ENCODE measurements at regions not wholly inside any gene's neighbourhood (a gene's known extent, or its start where the extent isn't known, plus 50 kb on each side); places are given as distances from the start of the nearest gene placed in this dataset.

- H3K14ac ChIP-seq (replicated peaks; ENCODE audit: low read depth, low read length), result no peak overlapping the region
- CTCF ChIA-PET, result no interaction called here
- dilution Hi-C loops (cut with HindIII; ENCODE audit: low sequenced_read_pairs, unreplicated experiment), result no loop called here
Measured at GRCh38 chr22:48513929-48514328, 1313.7 kb downstream of the BRD1 start.

More at GRCh38 chr22:48513929-48514328, 1313.7 kb downstream of the BRD1 start:
- Histone ChIP-seq H3K18ac (ENCODE audit: low read depth, low read length) (no peak overlapping the region), H3K36me3 (ENCODE audit: control insufficient read depth, insufficient read depth, low read length) (no peaks in the 10 kb centered on the region), H3K4ac (ENCODE audit: low read depth, low read length) (no peak overlapping the region), H2AFZ (replicated peaks; ENCODE audit: low read length, poor library complexity) (no peak overlapping the region), H2BK5ac (ENCODE audit: low read depth, low read length, poor library complexity, severe bottlenecking) (no peak overlapping the region), H3K4me2 (ENCODE audit: low read depth, low read length) (no peak overlapping the region), H3K9me1 (ENCODE audit: insufficient read depth, low read length) (no peaks in the 10 kb centered on the region), H3K23ac (ENCODE audit: low read depth, low read length) (no peak overlapping the region), H4K5ac (ENCODE audit: low read depth, low read length) (no peak overlapping the region), H2BK120ac (ENCODE audit: low read depth, low read length) (no peak overlapping the region), H3K27me3 (ENCODE audit: control insufficient read depth, insufficient read depth, low read length) (no peaks in the 10 kb centered on the region), H2BK15ac (ENCODE audit: low read depth, low read length) (no peak overlapping the region), H4K8ac (ENCODE audit: low read depth in 2 of 2, low read length in 2 of 2) (no peak overlapping the region), H3K79me1 (ENCODE audit: low read depth in 1 of 2, low read length in 2 of 2) (no peaks in the 10 kb centered on the region), H4K20me1 (ENCODE audit: insufficient read depth, low read length) (no peaks in the 10 kb centered on the region), H3K4me1 (ENCODE audit: control insufficient read depth, insufficient read depth, low read length) (no peaks in the 10 kb centered on the region), H3K56ac (ENCODE audit: extremely low read depth, insufficient read depth, low read length) (no peak overlapping the region), H2BK20ac (ENCODE audit: low read depth, low read length) (no peak overlapping the region), H3K27ac (ENCODE audit: insufficient read depth, low read length) (no peak overlapping the region), H2AK9ac (replicated peaks; ENCODE audit: low read depth, low read length, poor library complexity) (no peak overlapping the region), H3K4me3 (ENCODE audit: insufficient read depth, low read depth, low read length) (no peak overlapping the region), H4K91ac (ENCODE audit: insufficient read depth, low read depth, low read length) (no peak overlapping the region), H3K9ac (ENCODE audit: low read depth, low read length) (no peak overlapping the region), H2AK5ac (ENCODE audit: low read depth, low read length) (no peak overlapping the region), H3K9me3 (ENCODE audit: control insufficient read depth, insufficient read depth, low read length) (peaks cover 54% of the 10 kb centered on the region)
- ATAC-seq (ENCODE audit: low read depth) (no peak), DNase-seq (no peak)
- POLR2A ChIA-PET (ENCODE audit: unreplicated experiment), result no interaction called here
- in situ Hi-C loops (cut with MboI; ENCODE audit: low sequenced_read_pairs), result no loop called here
- no TSS peak for BruUV-seq (replicated peaks)
- WGBS, 2 experiments (ENCODE audit: extremely low coverage in 2 of 2, insufficient read length in 1 of 2), result no CpG with 5 or more reads among the region's 10 CpGs
- TF ChIP-seq MAFK (IDR thresholded peaks at IDR 0.05; ENCODE audit: low read depth, low read length), result no peak
- no peak for TF ChIP-seq MAZ (IDR thresholded peaks at IDR 0.05; ENCODE audit: borderline replicate concordance, low read depth, low read length)
- no peak for TF ChIP-seq POLR2A (IDR thresholded peaks at IDR 0.05; ENCODE audit: low read depth, low read length)
- no peak for TF ChIP-seq ELK1 (IDR thresholded peaks at IDR 0.05; ENCODE audit: borderline replicate concordance, low read depth, low read length)
- no peak for TF ChIP-seq FOS (IDR thresholded peaks at IDR 0.05; ENCODE audit: low read depth, low read length)
- no peak for TF ChIP-seq BHLHE40 (IDR thresholded peaks at IDR 0.05; ENCODE audit: low read depth, low read length)
- intact Hi-C loops (cut with micrococcal nuclease), result no loop called here

All from IMR-90 (cell line).